ENCODE measurements at regions not wholly inside any gene's neighbourhood (a gene's known extent, or its start where the extent isn't known, plus 50 kb on each side); places are given as distances from the start of the nearest gene placed in this dataset.

DNA sequence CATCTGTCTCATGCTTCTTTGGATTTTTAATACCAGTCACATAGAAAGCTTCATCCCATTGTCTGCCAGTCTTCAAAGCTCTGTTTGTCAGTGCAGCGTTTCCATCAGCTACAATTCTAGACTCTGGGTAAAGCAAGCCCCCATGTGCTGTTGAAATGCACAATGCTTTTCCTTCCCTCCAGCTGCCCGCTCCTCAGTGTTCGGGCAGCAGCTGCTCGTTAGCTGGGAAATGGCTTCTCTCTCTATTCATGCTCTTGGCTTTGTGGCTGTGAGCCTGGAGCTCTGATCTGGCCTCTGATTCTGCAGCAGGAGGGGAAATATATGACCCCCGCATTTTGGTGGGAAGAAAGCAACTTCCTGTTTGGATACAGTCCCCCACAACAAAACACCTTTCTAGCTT is 213.0 kb upstream of the CDYL start:
- Histone ChIP-seq H2BK120ac (ENCODE audit: low read depth, low read length) (no peak overlapping the region), H2AFZ (ENCODE audit: low read depth, low read length) (no peak overlapping the region), H3K4ac (ENCODE audit: low read depth in 1 of 2, low read length in 2 of 2) (no peak overlapping the region), H2BK15ac (ENCODE audit: low read depth, poor library complexity, severe bottlenecking) (no peak overlapping the region), H3K9ac (ENCODE audit: low read length) (no peak overlapping the region), H3K27me3 (ENCODE audit: control insufficient read depth in 1 of 2, insufficient read depth in 1 of 2, low read length in 2 of 2) (no peaks in the 10 kb centered on the region), H3K18ac (ENCODE audit: low read depth in 1 of 2, low read length in 2 of 2) (no peak overlapping the region), H3K4me1 (ENCODE audit: control insufficient read depth, insufficient read depth, low read depth, low read length) (peaks cover 1% of the 10 kb centered on the region), H3K9me3 (ENCODE audit: control insufficient read depth, low read length) (peaks cover 5% of the 10 kb centered on the region), H3K79me1 (replicated peaks; ENCODE audit: low read length, poor library complexity, severe bottlenecking) (no peaks in the 10 kb centered on the region), H3K27ac (ENCODE audit: low read length, poor library complexity, severe bottlenecking) (no peak overlapping the region), H4K91ac (ENCODE audit: low read length) (no peak overlapping the region), H3K14ac (ENCODE audit: low read length in 2 of 2) (no peak overlapping the region), H3K36me3 (ENCODE audit: control insufficient read depth in 1 of 2, insufficient read depth in 2 of 2, low read depth in 1 of 2, low read length in 2 of 2) (no peaks in the 10 kb centered on the region), H3K4me2 (ENCODE audit: low read length, poor library complexity, severe bottlenecking) (no peak overlapping the region), H4K8ac (ENCODE audit: low read length) (no peak overlapping the region), H2BK5ac (ENCODE audit: low read depth, low read length, poor library complexity, severe bottlenecking) (no peak overlapping the region), H2BK12ac (ENCODE audit: low read length in 2 of 2) (no peak overlapping the region), H3K4me3 (ENCODE audit: insufficient read depth in 1 of 2, low read depth in 1 of 2, low read length in 2 of 2) (no peak overlapping the region), H2AK5ac (ENCODE audit: low read length, severe bottlenecking) (no peak overlapping the region), H3K23ac (ENCODE audit: low read length in 2 of 2) (no peak overlapping the region)
- 91% methylated on average over 5 of the region's 5 CpGs for WGBS
- DNase-seq = no peak

DNA sequence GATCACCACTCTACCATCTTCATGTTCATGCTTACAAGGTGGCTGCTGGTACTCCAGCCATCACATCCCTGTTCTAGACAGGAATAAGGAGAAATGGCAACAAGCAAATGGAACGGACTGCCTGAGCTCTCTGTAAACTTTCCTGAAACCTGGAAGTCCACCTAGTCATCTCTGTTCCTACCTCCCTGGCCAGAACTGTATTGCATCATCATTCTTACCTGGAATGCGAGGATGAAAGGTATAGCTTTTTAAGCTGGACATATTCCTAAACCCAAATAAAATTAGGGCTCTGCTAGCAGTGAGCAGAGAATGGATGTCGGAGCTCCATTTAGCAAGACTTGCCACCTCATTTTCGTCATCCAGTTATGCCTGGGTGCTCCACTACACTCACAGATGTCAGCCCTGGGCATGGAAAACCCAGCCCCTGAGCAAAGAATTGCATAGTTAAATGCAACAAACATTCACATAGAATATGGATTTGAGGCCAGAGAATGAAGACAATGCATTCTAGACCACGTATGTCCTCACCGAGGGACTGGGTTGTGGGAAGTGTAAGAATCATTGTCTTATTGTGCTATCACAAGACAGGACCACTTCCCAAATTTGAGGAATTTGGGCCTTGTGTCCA is 214.3 kb upstream of the CDYL start:
- Histone ChIP-seq H2BK5ac (ENCODE audit: low read depth, low read length, poor library complexity, severe bottlenecking) (no peak overlapping the region), H2BK15ac (ENCODE audit: low read depth, poor library complexity, severe bottlenecking) (no peak overlapping the region), H2BK12ac (ENCODE audit: low read length in 2 of 2) (no peak overlapping the region), H2AK5ac (ENCODE audit: low read length, severe bottlenecking) (no peak overlapping the region), H3K27me3 (ENCODE audit: control insufficient read depth in 1 of 2, insufficient read depth in 1 of 2, low read length in 2 of 2) (no peaks in the 10 kb centered on the region), H3K36me3 (ENCODE audit: control insufficient read depth in 1 of 2, insufficient read depth in 2 of 2, low read depth in 1 of 2, low read length in 2 of 2) (no peaks in the 10 kb centered on the region), H3K4me2 (ENCODE audit: low read length, poor library complexity, severe bottlenecking) (no peak overlapping the region), H3K79me1 (replicated peaks; ENCODE audit: low read length, poor library complexity, severe bottlenecking) (no peaks in the 10 kb centered on the region), H3K18ac (ENCODE audit: low read depth in 1 of 2, low read length in 2 of 2) (no peak overlapping the region), H3K27ac (ENCODE audit: low read length, poor library complexity, severe bottlenecking) (no peak overlapping the region), H3K23ac (ENCODE audit: low read length in 2 of 2) (no peak overlapping the region), H2AFZ (ENCODE audit: low read depth, low read length) (no peak overlapping the region), H3K9me3 (ENCODE audit: control insufficient read depth, low read length) (peaks cover 5% of the 10 kb centered on the region), H3K4ac (ENCODE audit: low read depth in 1 of 2, low read length in 2 of 2) (no peak overlapping the region), H2BK120ac (ENCODE audit: low read depth, low read length) (no peak overlapping the region), H4K91ac (ENCODE audit: low read length) (no peak overlapping the region), H4K8ac (ENCODE audit: low read length) (no peak overlapping the region), H3K4me3 (ENCODE audit: insufficient read depth in 1 of 2, low read depth in 1 of 2, low read length in 2 of 2) (no peak overlapping the region), H3K14ac (ENCODE audit: low read length in 2 of 2) (no peak overlapping the region), H3K9ac (ENCODE audit: low read length) (no peak overlapping the region), H3K4me1 (ENCODE audit: control insufficient read depth, insufficient read depth, low read depth, low read length) (no peaks in the 10 kb centered on the region)
- no peak for DNase-seq
- 98% methylated on average over 6 of the region's 6 CpGs for WGBS

DNA sequence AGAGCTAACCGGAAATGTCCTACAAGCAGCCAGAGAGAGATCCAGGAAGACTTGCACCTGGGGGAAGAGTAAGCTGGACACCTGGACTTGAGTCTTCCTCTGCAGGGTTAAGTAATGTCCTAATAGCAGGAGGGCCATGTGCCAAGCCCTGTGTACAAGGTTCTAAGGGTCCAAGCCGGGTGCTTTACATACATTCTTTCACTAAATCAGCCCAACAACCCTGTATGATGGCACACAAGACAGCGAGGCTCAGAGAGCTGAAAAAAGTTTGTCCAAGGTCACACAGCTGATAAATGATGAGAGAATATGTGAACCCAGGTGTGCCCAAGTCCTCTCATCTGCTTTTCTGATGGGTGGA is 215.1 kb upstream of the CDYL start:
- Histone ChIP-seq H2AFZ (ENCODE audit: low read depth, low read length) (no peak overlapping the region), H3K9me3 (ENCODE audit: control insufficient read depth, low read length) (peaks cover 5% of the 10 kb centered on the region), H3K36me3 (ENCODE audit: control insufficient read depth in 1 of 2, insufficient read depth in 2 of 2, low read depth in 1 of 2, low read length in 2 of 2) (no peaks in the 10 kb centered on the region), H2AK5ac (ENCODE audit: low read length, severe bottlenecking) (no peak overlapping the region), H3K4ac (ENCODE audit: low read depth in 1 of 2, low read length in 2 of 2) (no peak overlapping the region), H3K23ac (ENCODE audit: low read length in 2 of 2) (no peak overlapping the region), H3K4me1 (ENCODE audit: control insufficient read depth, insufficient read depth, low read depth, low read length) (no peaks in the 10 kb centered on the region), H2BK5ac (ENCODE audit: low read depth, low read length, poor library complexity, severe bottlenecking) (no peak overlapping the region), H3K27ac (ENCODE audit: low read length, poor library complexity, severe bottlenecking) (no peak overlapping the region), H2BK15ac (ENCODE audit: low read depth, poor library complexity, severe bottlenecking) (no peak overlapping the region), H3K14ac (ENCODE audit: low read length in 2 of 2) (no peak overlapping the region), H2BK120ac (ENCODE audit: low read depth, low read length) (no peak overlapping the region), H2BK12ac (ENCODE audit: low read length in 2 of 2) (no peak overlapping the region), H4K91ac (ENCODE audit: low read length) (no peak overlapping the region), H3K4me3 (ENCODE audit: insufficient read depth in 1 of 2, low read depth in 1 of 2, low read length in 2 of 2) (no peak overlapping the region), H3K9ac (ENCODE audit: low read length) (no peak overlapping the region), H3K4me2 (ENCODE audit: low read length, poor library complexity, severe bottlenecking) (no peak overlapping the region), H3K27me3 (ENCODE audit: control insufficient read depth in 1 of 2, insufficient read depth in 1 of 2, low read length in 2 of 2) (no peaks in the 10 kb centered on the region), H3K18ac (ENCODE audit: low read depth in 1 of 2, low read length in 2 of 2) (no peak overlapping the region), H4K8ac (ENCODE audit: low read length) (no peak overlapping the region), H3K79me1 (replicated peaks; ENCODE audit: low read length, poor library complexity, severe bottlenecking) (no peaks in the 10 kb centered on the region)
- 100% methylated on average over 2 of the region's 3 CpGs for WGBS
- no peak for DNase-seq

DNA sequence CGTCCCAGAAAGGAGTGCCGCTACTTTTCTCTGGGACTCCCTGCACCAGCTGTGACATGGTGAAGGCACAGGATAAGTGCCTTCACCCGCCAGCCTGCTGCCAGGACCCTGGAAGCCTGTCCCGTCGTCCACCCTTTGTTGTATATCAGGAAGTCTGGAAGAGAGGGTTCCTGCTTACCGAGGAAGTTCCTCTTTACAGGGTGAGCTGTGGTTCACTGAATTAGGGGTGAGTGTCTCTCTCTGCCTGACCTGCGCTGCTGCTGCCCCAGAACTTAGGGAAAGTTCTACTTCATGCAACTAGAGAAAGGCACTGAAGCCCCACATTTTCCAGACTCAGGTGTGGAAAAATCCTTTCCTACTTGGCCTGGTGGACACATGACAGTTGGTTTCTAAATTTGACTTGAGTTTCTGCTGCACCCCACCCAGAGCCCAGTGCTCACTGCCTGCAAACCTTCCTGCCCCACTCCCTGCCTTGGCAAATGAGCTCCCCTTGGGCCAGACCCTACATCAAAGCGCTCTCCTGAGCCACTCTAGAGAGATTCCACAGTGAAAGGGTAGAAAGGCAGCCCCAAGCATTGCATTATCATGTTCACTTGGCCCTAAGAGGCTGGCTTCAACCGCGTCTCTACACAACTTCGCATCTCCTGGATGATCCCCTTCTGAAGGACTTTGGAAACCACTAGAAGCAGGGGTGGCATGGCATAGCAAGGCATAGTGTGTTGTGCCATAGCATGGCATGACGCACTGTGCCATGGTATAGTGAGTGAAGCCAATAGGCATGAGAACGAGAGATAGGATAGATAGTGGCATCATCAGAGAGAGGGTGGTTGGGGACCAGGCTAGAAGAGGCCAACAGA is 215.8 kb upstream of the CDYL start:
- Histone ChIP-seq H4K8ac (ENCODE audit: low read length) (no peak overlapping the region), H3K27me3 (ENCODE audit: control insufficient read depth in 1 of 2, insufficient read depth in 1 of 2, low read length in 2 of 2) (no peaks in the 10 kb centered on the region), H3K18ac (ENCODE audit: low read depth in 1 of 2, low read length in 2 of 2) (no peak overlapping the region), H2BK15ac (ENCODE audit: low read depth, poor library complexity, severe bottlenecking) (no peak overlapping the region), H3K9me3 (ENCODE audit: control insufficient read depth, low read length) (peaks cover 5% of the 10 kb centered on the region), H2AK5ac (ENCODE audit: low read length, severe bottlenecking) (no peak overlapping the region), H2BK12ac (ENCODE audit: low read length in 2 of 2) (no peak overlapping the region), H2BK120ac (ENCODE audit: low read depth, low read length) (no peak overlapping the region), H3K4me2 (ENCODE audit: low read length, poor library complexity, severe bottlenecking) (no peak overlapping the region), H3K4me3 (ENCODE audit: insufficient read depth in 1 of 2, low read depth in 1 of 2, low read length in 2 of 2) (no peak overlapping the region), H2BK5ac (ENCODE audit: low read depth, low read length, poor library complexity, severe bottlenecking) (no peak overlapping the region), H2AFZ (ENCODE audit: low read depth, low read length) (no peak overlapping the region), H3K9ac (ENCODE audit: low read length) (no peak overlapping the region), H3K4ac (ENCODE audit: low read depth in 1 of 2, low read length in 2 of 2) (no peak overlapping the region), H4K91ac (ENCODE audit: low read length) (no peak overlapping the region), H3K27ac (ENCODE audit: low read length, poor library complexity, severe bottlenecking) (no peak overlapping the region), H3K4me1 (ENCODE audit: control insufficient read depth, insufficient read depth, low read depth, low read length) (no peaks in the 10 kb centered on the region), H3K23ac (ENCODE audit: low read length in 2 of 2) (no peak overlapping the region), H3K79me1 (replicated peaks; ENCODE audit: low read length, poor library complexity, severe bottlenecking) (no peaks in the 10 kb centered on the region), H3K36me3 (ENCODE audit: control insufficient read depth in 1 of 2, insufficient read depth in 2 of 2, low read depth in 1 of 2, low read length in 2 of 2) (no peaks in the 10 kb centered on the region), H3K14ac (ENCODE audit: low read length in 2 of 2) (no peak overlapping the region)
- WGBS = 92% methylated on average over 13 of the region's 13 CpGs
- no peak for DNase-seq

Measured in mesenchymal stem cell (in vitro differentiated cells and primary cell).